GM12872 (cell line): ENCODE measurements at regions not wholly inside any gene's neighbourhood (a gene's known extent, or its start where the extent isn't known, plus 50 kb on each side); places are given as distances from the start of the nearest gene placed in this dataset.

Source experiments
- CTCF ChIP-seq: IDR thresholded peaks from 3 replicates; pipeline ENCODE4 v1.5.1; 2011; ENCODE audit warnings: low read depth, mild to moderate bottlenecking, low read length, moderate library complexity; ENCODE audit not compliant: insufficient read depth

- no peak for TF ChIP-seq CTCF
Observed at GRCh38 chrX:34404386-34405070, 252.6 kb downstream of the TMEM47 start.

- no peak for TF ChIP-seq CTCF
Observed at GRCh38 chrX:34401411-34401810, 255.7 kb downstream of the TMEM47 start.

- TF ChIP-seq CTCF, result no peak
Observed at GRCh38 chrX:34382416-34382815, 250.3 kb upstream of the FAM47A start.

- TF ChIP-seq CTCF, result no peak
Observed at GRCh38 chrX:34381241-34381640, 249.1 kb upstream of the FAM47A start.

- no peak for TF ChIP-seq CTCF
Observed at GRCh38 chrX:34379891-34380290, 247.8 kb upstream of the FAM47A start.

GRCh38 chrX:34377645-34378044 is 245.5 kb upstream of the FAM47A start:
- no peak for TF ChIP-seq CTCF

GRCh38 chrX:34371754-34372153 is 239.6 kb upstream of the FAM47A start:
- no peak for TF ChIP-seq CTCF
